LHCN-M2 (cell line): ENCODE measurements at regions not wholly inside any gene's neighbourhood (a gene's known extent, or its start where the extent isn't known, plus 50 kb on each side); places are given as distances from the start of the nearest gene placed in this dataset.

ENCODE experiments used
- DNase-seq: peaks from one replicate; pipeline ENCODE4 v3.0.0-alpha.2; 2012; ENCODE audit warnings: low read depth

DNA sequence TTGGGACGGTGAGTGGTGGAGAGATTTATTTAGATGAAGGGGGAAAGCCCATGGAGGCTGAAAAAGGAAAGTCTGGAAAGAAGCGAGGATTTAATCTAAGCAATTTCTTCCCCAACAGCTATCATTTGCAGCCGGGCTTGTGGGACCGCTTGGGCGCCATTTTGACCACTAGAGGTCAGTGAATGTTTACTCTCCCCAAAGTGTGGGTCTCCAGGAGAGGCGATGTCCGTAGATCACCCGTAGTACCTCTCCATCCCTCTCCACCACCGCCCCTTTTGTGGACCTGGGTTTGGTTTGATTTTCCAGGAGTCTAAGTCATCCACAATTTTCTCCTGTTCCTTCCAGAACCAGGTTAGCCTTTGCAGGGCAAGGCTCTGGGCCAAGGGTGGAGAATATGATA, 91.2 kb upstream of the PARP11 start:
- peak; percentile 9 for DNase-seq

DNA sequence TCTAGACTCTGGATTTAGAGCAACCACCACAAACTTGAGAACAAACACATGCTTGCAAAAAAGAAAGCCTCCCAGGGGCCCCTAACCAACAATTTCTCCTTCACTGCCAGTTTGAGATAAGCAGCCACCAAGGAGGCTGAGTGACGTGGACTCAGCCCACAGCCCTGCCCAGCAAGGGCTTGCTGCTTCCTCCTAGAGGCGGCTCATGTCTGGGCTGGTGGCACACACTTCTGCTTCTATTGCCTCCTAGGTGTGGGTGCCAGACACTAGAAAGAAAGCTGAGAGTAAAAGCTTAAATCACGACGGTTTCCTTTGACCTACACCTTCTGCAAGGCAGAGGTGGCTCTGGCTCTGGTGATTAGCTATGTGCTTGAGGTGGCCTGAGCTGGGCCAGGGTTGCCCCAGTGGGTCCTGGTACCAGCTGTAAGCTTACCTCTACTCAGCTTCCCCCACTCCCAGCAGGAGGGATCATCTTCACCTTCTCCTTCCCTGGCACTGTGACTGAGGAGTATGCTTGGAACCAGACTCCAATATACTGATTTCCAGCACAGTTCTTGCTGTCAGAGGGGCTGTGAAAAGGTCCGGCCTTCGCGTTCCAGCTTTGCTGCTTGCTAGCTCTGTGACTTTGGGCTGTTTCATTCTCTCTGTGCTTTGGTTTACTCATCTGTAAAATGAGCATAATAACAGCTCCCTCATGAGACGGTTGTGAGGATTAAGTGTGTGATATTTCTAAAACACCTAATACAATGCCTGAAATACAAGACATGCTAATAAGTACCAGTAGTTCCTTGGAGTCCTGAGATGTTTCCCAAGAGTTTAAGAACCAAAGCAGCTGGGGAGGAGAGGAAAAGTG, 89.7 kb upstream of the PARP11 start:
- DNase-seq: no peak

DNA sequence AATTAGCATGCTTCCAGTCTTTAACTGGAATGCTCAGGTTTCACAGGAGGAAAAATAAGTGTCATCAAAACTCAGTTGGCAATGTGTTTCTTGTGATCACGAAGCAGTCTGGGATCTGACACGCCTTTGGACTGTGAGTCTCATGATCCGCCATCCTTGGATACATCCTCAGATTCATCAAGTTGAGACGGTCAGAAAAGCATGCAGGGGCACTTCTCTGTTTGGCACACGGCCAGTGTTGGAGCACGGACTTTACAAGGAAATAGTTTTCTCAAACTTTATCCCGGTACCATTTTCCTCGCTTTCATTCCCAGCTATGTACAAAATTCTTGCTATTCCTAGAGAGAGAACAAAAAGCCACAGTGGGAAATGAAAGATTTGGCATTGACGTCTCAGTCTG, 88.4 kb upstream of the PARP11 start:
- DNase-seq: no peak

DNA sequence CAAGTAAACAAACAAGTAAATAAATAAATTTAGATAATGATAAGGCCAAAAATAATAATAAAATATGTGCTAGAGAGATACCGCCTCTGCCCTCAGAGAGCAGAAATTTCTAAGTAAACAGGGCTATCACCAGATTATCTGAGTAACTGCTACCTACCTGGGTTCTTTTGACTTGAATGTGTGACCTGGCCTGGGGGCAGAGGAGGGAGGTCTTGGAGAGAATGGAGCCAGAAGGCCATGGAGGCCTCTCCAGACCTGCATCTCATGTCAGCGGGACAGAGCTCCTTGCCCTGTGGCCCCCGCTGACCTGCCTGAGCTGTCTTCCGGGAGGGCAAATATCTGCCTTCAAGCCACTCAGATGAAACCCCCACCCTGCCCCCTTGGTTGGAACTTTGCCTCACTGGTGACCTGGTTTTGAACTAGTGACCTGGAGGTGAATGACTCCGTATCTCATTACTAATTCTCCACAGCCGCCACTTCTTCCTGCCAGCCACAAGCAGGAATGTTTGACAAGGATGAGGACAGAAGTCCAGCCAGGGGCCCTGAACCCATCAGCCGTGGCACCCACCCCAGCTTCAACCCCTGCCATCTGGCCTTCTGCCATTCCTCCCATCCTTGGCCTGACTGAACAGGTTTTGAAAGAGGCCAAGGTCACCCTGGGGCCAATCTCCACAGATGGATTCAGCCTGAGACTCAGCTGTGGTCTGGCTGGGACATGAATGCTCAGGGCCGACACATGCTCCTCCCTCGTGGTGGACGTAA, 86.8 kb upstream of the PARP11 start:
- no peak for DNase-seq

GRCh38 chr12:3958534-3958933, 85.3 kb upstream of the PARP11 start:
- DNase-seq: no peak

- no peak for DNase-seq
Observed at GRCh38 chr12:3951380-3952135, 78.4 kb upstream of the PARP11 start.

- no peak for DNase-seq
Observed at GRCh38 chr12:3950714-3951320, 77.6 kb upstream of the PARP11 start.

GRCh38 chr12:3947781-3948180, 74.6 kb upstream of the PARP11 start:
- DNase-seq: no peak

DNA sequence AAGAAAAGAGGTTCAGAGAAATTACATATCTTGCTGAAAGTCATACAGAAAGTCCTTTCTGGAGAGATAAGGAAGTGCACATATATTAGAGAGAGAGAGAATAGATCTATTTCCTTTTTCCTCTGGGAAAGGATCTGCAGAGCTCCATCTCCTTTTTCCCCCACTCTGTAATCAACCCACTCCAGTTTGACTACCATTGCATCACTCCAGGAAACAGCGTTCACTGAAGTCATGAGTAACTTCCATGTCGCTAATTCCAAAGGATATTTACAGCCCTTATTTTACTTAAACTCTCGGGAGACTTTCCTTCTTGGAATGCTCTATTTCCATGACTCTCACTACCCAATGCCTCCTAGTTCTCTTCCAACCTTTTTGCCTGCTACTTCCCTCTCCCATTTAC, 72.5 kb upstream of the PARP11 start:
- DNase-seq: no peak

DNA sequence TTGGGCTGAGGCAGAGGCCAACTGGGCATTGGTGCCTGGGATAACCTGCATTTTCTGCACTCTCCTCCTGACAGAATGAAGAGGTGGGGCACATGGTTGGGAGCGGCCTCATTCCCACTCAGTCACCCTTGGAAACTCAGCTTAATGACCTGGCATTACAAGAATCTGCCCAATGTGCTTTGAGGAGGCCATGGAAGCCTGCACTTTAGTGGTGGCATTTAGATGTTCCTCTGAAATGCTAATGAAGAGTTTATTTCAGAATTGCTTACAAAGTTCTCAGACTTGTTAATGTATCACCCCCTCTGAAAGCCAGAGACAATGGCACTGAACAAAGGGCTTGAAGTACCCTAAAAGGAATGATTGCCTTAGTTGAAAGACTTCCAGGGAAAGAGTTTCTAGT, 71.4 kb upstream of the PARP11 start:
- no peak for DNase-seq

- no peak for DNase-seq
Observed at GRCh38 chr12:3938042-3938544, 64.9 kb upstream of the PARP11 start.

DNA sequence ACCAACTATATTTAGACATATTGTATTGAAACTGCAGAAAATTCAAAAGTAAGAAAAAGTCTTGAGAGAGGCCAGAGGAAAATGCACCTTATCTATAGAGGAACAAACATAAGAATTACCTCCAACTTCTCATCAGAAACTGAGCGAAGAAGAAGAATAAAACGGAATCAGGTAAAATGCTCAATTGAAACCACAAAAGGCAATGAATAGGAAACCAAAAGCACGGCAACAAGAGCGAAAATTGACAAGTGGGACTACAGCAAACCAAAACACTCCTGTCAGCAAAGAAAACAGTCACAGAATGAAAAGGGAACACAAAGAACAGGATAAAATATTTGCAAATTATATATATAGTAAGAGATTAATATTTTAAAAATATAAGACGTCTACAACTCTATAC, 61.9 kb upstream of the PARP11 start:
- no peak for DNase-seq

DNA sequence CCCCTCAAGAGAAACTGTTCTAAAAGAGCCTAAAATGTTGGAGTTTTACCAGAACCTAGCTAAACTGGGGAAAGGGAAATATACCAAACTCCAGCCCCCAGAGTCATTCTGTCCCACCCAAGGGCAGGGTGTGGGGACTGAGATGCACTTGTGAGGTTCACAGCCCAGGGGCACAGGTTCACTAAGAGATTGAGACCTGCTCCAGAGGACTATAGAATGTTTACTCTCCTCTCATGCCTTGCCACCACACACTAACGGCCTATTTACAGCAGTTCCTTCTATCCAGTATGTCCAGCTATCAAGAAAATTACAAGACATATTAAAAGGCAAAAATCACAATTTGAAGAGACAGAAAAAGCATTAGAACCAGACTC, 60.6 kb upstream of the PARP11 start:
- DNase-seq: no peak

GRCh38 chr12:3933074-3933818, 60.0 kb upstream of the PARP11 start:
- no peak for DNase-seq

DNA sequence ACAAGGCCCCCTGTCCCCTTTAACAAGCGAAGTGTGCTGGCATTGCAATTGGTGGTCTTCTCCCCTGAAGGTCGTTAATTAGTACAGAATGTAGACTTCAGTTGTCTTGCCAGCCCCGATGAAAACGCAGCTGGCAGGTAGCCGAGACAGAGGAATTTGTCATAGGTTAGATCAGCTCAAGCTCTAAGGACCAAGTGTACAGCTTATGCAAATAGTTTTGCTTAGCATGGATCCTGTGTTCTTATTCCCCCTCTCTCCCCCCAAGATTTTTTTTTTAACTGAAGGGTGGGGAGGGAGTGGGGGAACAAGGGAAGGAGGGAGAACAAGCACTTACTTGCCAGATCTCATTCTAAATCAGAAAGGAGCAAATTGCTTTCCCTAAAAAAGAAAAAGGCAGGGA, 58.6 kb upstream of the PARP11 start:
- DNase-seq: no peak

- no peak for DNase-seq
Observed at GRCh38 chr12:3931206-3931605, 58.0 kb upstream of the PARP11 start.

DNA sequence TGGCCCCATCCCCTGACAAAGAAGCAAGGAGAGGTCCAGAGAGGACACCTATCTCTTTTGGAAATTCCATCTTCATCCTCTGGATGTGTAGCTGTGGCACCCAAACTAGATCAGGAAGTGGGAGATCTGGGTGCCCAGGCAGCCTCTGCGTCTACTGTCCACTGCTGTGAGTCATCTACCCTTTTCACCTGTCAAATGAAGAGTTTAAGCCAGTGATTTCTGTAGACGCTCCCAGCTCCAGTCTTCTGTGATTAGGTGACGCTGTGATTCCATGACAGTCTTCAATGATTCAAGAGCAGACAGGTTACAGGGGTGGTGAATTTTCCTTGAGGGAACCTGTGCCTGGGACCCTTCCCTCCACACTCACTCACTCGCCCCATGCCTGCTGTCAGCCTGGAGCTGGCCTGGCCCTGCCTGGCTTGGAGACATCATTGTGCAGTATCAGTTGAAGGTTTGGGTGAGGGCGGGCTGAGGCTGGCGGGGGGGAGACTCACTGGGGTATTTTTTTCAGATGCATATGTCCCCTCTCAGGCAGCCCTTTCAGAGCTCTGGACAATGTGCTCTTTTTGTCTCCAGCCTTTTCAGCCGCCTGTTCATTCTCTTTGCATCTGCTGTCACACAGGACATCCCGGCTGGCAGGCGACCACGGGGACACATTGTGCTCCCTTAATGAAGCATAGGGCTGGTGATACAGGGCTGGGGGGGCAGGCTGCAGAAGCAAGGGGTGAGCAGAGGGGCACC, 56.8 kb upstream of the PARP11 start:
- peak; percentile 9 for DNase-seq

DNA sequence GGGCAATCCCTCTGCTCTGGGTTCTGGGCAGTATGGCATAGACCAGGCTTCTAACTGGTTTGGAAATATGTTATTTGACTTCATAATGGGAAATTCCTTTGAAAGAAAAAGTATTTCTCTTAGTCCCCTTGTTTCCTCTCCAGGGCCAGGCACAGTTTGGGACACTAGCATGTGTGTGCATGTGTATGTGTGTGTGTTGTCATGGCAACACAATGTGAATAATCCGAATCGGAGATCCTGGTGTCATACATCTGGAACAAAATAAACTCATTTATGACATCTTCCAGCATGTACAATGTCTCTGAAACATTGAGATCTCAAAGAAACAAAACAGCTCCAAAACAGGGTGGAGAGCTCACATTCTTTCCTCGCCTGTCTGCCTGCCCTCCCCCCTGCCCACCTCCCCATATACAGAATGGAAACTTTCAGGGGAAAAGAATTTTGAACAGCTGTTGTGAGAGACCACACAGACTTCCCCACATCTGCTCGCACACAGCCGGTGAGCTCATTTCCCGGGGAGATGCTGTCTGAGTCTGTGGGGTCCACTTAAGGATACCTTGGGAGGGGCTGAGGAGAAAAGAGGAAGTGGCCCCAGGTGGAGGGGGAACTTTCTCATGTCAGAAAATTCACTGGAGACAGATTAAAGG, 55.5 kb upstream of the PARP11 start:
- DNase-seq: peak; percentile 59

- no peak for DNase-seq
Observed at GRCh38 chr12:3925621-3926020, 52.4 kb upstream of the PARP11 start.

- no peak for DNase-seq
Observed at GRCh38 chr12:3924761-3925160, 51.6 kb upstream of the PARP11 start.
